ENCODE measurements at regions not wholly inside any gene's neighbourhood (a gene's known extent, or its start where the extent isn't known, plus 50 kb on each side); places are given as distances from the start of the nearest gene placed in this dataset.

DNA sequence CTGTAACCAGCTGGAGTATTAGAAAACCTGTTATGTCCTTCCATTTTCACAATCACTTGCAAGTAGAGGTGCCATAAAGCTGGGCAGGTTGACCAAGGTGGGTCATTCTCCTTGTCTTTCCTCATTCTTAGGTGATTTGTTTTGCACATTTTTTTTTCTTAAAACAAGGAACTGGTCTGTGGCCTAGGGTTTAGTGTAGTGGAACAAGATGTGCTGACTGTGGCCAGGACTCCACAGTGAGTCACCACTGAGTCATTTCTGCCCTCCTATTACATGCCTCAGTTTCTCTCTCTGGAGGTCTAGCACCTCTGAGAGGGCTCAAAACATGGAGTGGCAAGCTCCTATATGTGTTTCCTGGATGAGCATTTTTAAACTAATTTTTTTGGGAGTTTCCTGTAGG lies 355.9 kb downstream of the GPM6A start:
- TF ChIP-seq, protein P1, sequence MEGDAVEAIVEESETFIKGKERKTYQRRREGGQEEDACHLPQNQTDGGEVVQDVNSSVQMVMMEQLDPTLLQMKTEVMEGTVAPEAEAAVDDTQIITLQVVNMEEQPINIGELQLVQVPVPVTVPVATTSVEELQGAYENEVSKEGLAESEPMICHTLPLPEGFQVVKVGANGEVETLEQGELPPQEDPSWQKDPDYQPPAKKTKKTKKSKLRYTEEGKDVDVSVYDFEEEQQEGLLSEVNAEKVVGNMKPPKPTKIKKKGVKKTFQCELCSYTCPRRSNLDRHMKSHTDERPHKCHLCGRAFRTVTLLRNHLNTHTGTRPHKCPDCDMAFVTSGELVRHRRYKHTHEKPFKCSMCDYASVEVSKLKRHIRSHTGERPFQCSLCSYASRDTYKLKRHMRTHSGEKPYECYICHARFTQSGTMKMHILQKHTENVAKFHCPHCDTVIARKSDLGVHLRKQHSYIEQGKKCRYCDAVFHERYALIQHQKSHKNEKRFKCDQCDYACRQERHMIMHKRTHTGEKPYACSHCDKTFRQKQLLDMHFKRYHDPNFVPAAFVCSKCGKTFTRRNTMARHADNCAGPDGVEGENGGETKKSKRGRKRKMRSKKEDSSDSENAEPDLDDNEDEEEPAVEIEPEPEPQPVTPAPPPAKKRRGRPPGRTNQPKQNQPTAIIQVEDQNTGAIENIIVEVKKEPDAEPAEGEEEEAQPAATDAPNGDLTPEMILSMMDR (IDR thresholded peaks at IDR 0.05; ENCODE audit: extremely low read depth, missing control alignments): no peak
- no peak for DNase-seq (ENCODE audit: low spot score)

DNA sequence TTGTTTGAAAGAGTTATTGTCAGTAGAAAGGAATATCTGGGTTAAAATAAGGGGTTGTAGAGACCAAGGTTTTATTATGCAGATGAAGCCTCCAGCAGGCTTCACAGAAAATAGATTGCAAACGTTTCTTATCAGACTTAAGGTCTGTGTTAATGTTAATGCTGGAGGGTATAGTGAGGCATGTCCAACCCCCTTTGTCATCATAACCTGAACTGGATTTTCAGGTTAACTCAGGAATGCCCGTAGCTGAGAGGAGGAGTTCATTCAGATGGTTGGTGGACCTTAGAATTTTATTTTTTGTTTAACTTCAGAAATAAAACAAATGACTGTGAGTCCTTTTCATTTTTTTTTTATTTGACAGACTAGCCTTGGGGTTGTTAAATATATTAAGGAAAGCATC lies 354.1 kb downstream of the GPM6A start:
- DNase-seq (ENCODE audit: low spot score): no peak
- TF ChIP-seq, protein P1 (IDR thresholded peaks at IDR 0.05; ENCODE audit: extremely low read depth, missing control alignments): no peak

DNA sequence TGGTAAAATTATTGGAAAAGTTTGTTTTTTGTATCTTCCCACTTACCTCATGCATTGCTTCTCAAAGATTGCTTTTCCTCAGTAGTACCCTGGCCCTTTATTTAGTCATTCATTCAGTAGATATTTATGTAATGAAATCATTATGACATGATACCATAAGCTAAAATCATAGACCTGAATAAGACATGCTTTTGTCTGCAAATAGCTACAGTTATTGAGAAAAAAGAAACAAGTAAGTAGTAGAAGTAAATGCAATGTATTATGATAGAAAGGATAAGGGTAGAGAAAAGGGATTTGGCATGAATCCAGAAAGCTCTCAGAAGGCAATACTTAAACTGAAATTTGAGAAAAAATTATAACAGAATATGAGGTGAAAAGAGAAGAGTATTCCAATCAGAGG lies 352.5 kb downstream of the GPM6A start:
- DNase-seq (ENCODE audit: low spot score): no peak
- TF ChIP-seq, protein P1 (IDR thresholded peaks at IDR 0.05; ENCODE audit: extremely low read depth, missing control alignments): no peak

DNA sequence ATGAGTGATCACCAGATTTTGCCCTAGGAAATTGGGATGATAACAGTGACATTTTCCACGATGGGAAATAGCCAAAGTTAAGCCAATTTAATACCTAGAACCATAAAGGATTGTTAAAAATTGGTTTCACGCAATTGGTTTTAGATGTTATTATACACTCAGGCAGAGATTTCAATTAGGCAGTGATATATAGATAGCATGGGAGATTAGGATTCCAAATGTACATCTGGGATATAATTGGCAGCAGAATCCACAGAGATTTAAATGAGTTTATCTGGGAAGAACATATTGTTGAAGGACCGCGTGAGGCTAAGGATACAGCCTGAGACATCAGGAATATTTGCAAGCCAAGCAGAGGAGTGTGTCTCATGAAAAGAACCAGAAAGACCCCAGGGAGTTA lies 351.6 kb downstream of the GPM6A start:
- TF ChIP-seq, protein P1 (IDR thresholded peaks at IDR 0.05; ENCODE audit: extremely low read depth, missing control alignments): no peak

DNA sequence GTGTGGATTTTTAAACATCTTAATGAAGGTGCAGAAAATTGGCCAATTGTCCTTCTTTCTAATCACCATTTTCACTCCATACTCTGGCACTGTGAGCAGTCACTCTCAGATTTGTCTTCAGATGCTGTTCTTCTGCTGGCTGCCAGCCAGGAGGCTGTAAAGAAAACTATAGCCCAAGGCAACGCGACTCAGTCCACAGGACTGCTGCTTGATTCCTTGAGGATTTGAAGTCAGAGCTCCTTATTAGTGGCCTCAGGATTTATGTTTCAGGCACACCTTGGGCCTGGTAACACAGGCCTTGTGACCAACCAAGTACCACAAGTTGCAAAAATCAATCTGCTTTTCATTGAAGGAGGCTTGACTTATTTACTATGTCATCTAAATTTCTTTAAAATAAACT lies 342.6 kb downstream of the GPM6A start:
- TF ChIP-seq, protein P1 (IDR thresholded peaks at IDR 0.05; ENCODE audit: extremely low read depth, missing control alignments): no peak
- no peak for DNase-seq (ENCODE audit: low spot score)

More for the DNA sequence above, 351.6 kb downstream of the GPM6A start:
- no peak for DNase-seq (ENCODE audit: low spot score)

DNA sequence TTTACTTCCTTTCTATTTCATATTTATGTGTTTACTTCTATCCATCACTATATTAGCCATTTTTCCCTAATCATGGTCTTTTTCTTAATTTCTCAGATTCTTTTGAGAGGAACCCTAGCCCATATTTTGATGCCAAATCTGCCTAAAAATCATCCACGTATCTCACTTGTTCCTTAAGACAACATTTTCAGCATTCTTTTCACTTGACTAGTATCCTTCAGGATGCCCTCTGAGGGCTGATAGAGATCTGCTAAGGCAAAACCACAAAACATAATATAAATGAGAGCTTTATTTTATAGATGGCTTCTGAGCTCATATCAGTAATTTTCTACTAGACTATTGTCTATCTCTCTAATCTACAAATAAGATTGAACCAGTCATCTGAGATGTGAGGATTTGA lies 341.9 kb downstream of the GPM6A start:
- DNase-seq (ENCODE audit: low spot score): no peak
- TF ChIP-seq, protein P1 (IDR thresholded peaks at IDR 0.05; ENCODE audit: extremely low read depth, missing control alignments): no peak

DNA sequence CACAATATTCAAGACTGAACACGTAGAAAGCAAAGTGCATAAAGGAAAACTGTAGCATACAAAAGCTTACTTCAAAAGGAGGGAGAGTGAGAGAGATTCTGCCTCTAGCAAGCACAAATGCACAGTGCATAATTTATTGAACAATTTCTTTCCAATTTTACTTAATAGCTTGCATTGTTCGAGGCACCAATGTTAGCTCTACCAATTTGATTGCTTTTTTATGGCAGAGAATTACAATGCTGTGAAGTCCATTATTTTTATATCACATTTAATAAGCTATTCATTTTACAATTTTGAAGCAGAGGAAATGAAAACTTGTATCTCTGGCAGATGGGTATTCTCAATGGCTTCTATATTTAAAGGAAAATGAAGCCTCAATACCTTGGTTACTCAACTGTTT lies 331.7 kb downstream of the GPM6A start:
- DNase-seq (ENCODE audit: low spot score): no peak
- TF ChIP-seq, protein P1 (IDR thresholded peaks at IDR 0.05; ENCODE audit: extremely low read depth, missing control alignments): no peak

All from GM20000 (cell line).